CD14-positive monocyte (primary cell): ENCODE measurements at regions not wholly inside any gene's neighbourhood (a gene's known extent, or its start where the extent isn't known, plus 50 kb on each side); places are given as distances from the start of the nearest gene placed in this dataset.

Source experiments
- DNase-seq, 3 donors: peaks; one replicate each; pipeline ENCODE4 v3.0.0-alpha.2; 2011 to 2022
- H2AFZ ChIP-seq: 2 replicates; pipeline ENCODE4 v1.6.0; 2012; ENCODE audit warnings: mild to moderate bottlenecking, low read depth, low read length, inconsistent platforms; ENCODE audit not compliant: insufficient read depth, poor library complexity, severe bottlenecking
- H3K27ac ChIP-seq, 2 donors: 1 replicate in 1 of 2; 2 replicates in 1 of 2; pipeline ENCODE4 v1.5.1; 2012 to 2013; ENCODE audit warnings: low read length in 2 of 2, control low read depth in 1 of 2, inconsistent platforms in 1 of 2, low read depth in 1 of 2, mild to moderate bottlenecking in 1 of 2
- H3K27me3 ChIP-seq, 2 donors: one replicate each; pipeline versions ENCODE4 v1.6.0 to v1.6.1; 2011 to 2013; ENCODE audit warnings: low read length in 2 of 2; ENCODE audit not compliant: control insufficient read depth in 2 of 2, insufficient read depth in 2 of 2
- H3K36me3 ChIP-seq, 2 donors: replicated peaks in 1 of 2; 1 replicate in 1 of 2; 2 replicates in 1 of 2; pipeline versions ENCODE4 v1.5.1 to v1.6.1; 2012 to 2013; ENCODE audit warnings: low read length in 2 of 2, control low read depth in 1 of 2, inconsistent platforms in 1 of 2, mild to moderate bottlenecking in 1 of 2; ENCODE audit not compliant: insufficient read depth in 2 of 2, control insufficient read depth in 1 of 2
- H3K4me1 ChIP-seq, 2 donors: 1 replicate in 1 of 2; 2 replicates in 1 of 2; pipeline versions ENCODE4 v1.5.1 to v1.6.1; 2012 to 2013; ENCODE audit warnings: low read length in 2 of 2, control low read depth in 1 of 2, inconsistent platforms in 1 of 2, mild to moderate bottlenecking in 1 of 2, moderate library complexity in 1 of 2; ENCODE audit not compliant: insufficient read depth in 2 of 2, control insufficient read depth in 1 of 2
- H3K4me2 ChIP-seq: replicated peaks from 2 replicates; pipeline ENCODE3; 2012; ENCODE audit warnings: low read length, moderate library complexity, mild to moderate bottlenecking; ENCODE audit not compliant: poor library complexity, severe bottlenecking; ENCODE audit errors: extremely low read depth
- H3K4me3 ChIP-seq, 3 experiments: fragments of 200-600 bp in 1 of 3; sonication (generic) in 1 of 3; replicated peaks in 1 of 3; 1 replicate in 2 of 3; 2 replicates in 1 of 3; pipeline ENCODE4 v1.5.1; 2011 to 2013; ENCODE audit warnings: low read length in 3 of 3, mild to moderate bottlenecking in 3 of 3, control low read depth in 2 of 3, low read depth in 2 of 3, inconsistent platforms in 1 of 3, moderate library complexity in 1 of 3
- H3K79me2 ChIP-seq: 2 replicates; pipeline ENCODE4 v1.6.0; 2012; ENCODE audit warnings: mild to moderate bottlenecking, control low read depth, inconsistent platforms, low read length, moderate library complexity; ENCODE audit not compliant: insufficient read depth
- H3K9ac ChIP-seq: 2 replicates; pipeline ENCODE4 v1.6.0; 2017; ENCODE audit warnings: low read length, mild to moderate bottlenecking; ENCODE audit not compliant: insufficient read depth, poor library complexity, severe bottlenecking
- H3K9me3 ChIP-seq, 2 donors: replicated peaks in 1 of 2; 1 replicate in 1 of 2; 2 replicates in 1 of 2; pipeline versions ENCODE4 v1.5.1 to v1.6.1; 2012 to 2013; ENCODE audit warnings: low read length in 2 of 2, control low read depth in 1 of 2; ENCODE audit not compliant: control insufficient read depth in 1 of 2, insufficient read depth in 1 of 2
- H4K20me1 ChIP-seq: 2 replicates; pipeline ENCODE4 v1.6.0; 2012; ENCODE audit warnings: mild to moderate bottlenecking, low read length, control low read depth, moderate library complexity; ENCODE audit not compliant: insufficient read depth
- H3K27ac Mint-ChIP-seq, 7 donors: one replicate each; pipeline ENCODE4 v1.8.0; 2020; ENCODE audit warnings: mild to moderate bottlenecking in 7 of 7, mixed read lengths in 7 of 7, moderate library complexity in 6 of 7, inconsistent platforms in 2 of 7
- H3K27me3 Mint-ChIP-seq, 3 donors: one replicate each; pipeline ENCODE4 v1.8.0; 2021 to 2022; ENCODE audit warnings: low read depth in 3 of 3, mild to moderate bottlenecking in 3 of 3, mixed read lengths in 3 of 3, moderate library complexity in 3 of 3, inconsistent platforms in 1 of 3
- H3K36me3 Mint-ChIP-seq, 2 donors: one replicate each; pipeline ENCODE4 v1.8.0; 2020; ENCODE audit warnings: mixed read lengths in 2 of 2, inconsistent platforms in 1 of 2, mild to moderate bottlenecking in 1 of 2
- H3K4me1 Mint-ChIP-seq: one replicate; pipeline ENCODE4 v1.8.0; 2020; ENCODE audit warnings: mild to moderate bottlenecking, mixed read lengths
- H3K4me3 Mint-ChIP-seq, 2 donors: one replicate each; pipeline ENCODE4 v1.8.0; 2020; ENCODE audit warnings: mild to moderate bottlenecking in 2 of 2, mixed read lengths in 2 of 2, moderate library complexity in 1 of 2
- H3K9me3 Mint-ChIP-seq, 7 donors: one replicate each; pipeline ENCODE4 v1.8.0; 2020 to 2022; ENCODE audit warnings: mixed read lengths in 7 of 7, mild to moderate bottlenecking in 6 of 7, moderate library complexity in 6 of 7, inconsistent platforms in 2 of 7
- WGBS: methylation state at CpG from one replicate; pipeline ENCODE4 v1.1.5; 2013; ENCODE audit warnings: missing lambda C conversion rate; ENCODE audit not compliant: insufficient coverage; 5-methylcytosine and 5-hydroxymethylcytosine counted together
- intact Hi-C, 2 donors: fragments of 100-400 bp; cut with micrococcal nuclease; formaldehyde crosslinking; loops; one replicate each; pipeline versions ENCODE4 v1.15.0 to v1.15.1; 2023
- TF ChIP-seq, protein P1 (sequence below): fragments of 200-600 bp; IDR thresholded peaks from one replicate; pipeline ENCODE4 v1.8.0; 2022; ENCODE audit warnings: antibody characterized with exemption, mild to moderate bottlenecking

- H2AFZ ChIP-seq = no peak overlapping the region
- no peaks in the 10 kb centered on the region for H3K36me3 Mint-ChIP-seq
- no peaks in the 10 kb centered on the region for H3K9me3 ChIP-seq
- H3K27me3 ChIP-seq = no peaks in the 10 kb centered on the region
- H3K4me1 Mint-ChIP-seq = no peaks in the 10 kb centered on the region
- no peak overlapping the region for H3K9ac ChIP-seq
- no peaks in the 10 kb centered on the region for H3K27me3 Mint-ChIP-seq
- H3K4me1 ChIP-seq = no peaks in the 10 kb centered on the region
- no peak overlapping the region for H3K4me3 ChIP-seq
- no peaks in the 10 kb centered on the region for H3K79me2 ChIP-seq
- no peak overlapping the region for H3K27ac Mint-ChIP-seq
- no CpG with 5 or more reads among the region's 1 CpG for WGBS
- no peaks in the 10 kb centered on the region for H4K20me1 ChIP-seq
- intact Hi-C loops = no loop called here
- no peak overlapping the region for H3K4me2 ChIP-seq
- DNase-seq = no peak
- peaks cover 0 to 5% (median 2%) of the 10 kb centered on the region in 7 donors for H3K9me3 Mint-ChIP-seq
- no peak overlapping the region for H3K4me3 Mint-ChIP-seq
- TF ChIP-seq, protein P1, sequence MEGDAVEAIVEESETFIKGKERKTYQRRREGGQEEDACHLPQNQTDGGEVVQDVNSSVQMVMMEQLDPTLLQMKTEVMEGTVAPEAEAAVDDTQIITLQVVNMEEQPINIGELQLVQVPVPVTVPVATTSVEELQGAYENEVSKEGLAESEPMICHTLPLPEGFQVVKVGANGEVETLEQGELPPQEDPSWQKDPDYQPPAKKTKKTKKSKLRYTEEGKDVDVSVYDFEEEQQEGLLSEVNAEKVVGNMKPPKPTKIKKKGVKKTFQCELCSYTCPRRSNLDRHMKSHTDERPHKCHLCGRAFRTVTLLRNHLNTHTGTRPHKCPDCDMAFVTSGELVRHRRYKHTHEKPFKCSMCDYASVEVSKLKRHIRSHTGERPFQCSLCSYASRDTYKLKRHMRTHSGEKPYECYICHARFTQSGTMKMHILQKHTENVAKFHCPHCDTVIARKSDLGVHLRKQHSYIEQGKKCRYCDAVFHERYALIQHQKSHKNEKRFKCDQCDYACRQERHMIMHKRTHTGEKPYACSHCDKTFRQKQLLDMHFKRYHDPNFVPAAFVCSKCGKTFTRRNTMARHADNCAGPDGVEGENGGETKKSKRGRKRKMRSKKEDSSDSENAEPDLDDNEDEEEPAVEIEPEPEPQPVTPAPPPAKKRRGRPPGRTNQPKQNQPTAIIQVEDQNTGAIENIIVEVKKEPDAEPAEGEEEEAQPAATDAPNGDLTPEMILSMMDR = no peak
- H3K27ac ChIP-seq = no peak overlapping the region
- H3K36me3 ChIP-seq = no peaks in the 10 kb centered on the region
Measured at GRCh38 chr16:58962811-58963210, 228.7 kb upstream of the GOT2 start.

GRCh38 chr16:58960484-58960883, 226.4 kb upstream of the GOT2 start:
- 100% methylated on average over 1 of the region's 4 CpGs for WGBS
- H3K4me2 ChIP-seq = no peak overlapping the region
- peaks cover 0 to 5% (median 2%) of the 10 kb centered on the region in 7 donors for H3K9me3 Mint-ChIP-seq
- H3K36me3 ChIP-seq = no peaks in the 10 kb centered on the region
- H4K20me1 ChIP-seq = no peaks in the 10 kb centered on the region
- H3K4me3 ChIP-seq = no peak overlapping the region
- H3K9me3 ChIP-seq = no peaks in the 10 kb centered on the region
- H3K79me2 ChIP-seq = no peaks in the 10 kb centered on the region
- intact Hi-C loops = no loop called here
- H3K4me1 Mint-ChIP-seq = no peaks in the 10 kb centered on the region
- no peak overlapping the region for H2AFZ ChIP-seq
- no peak overlapping the region for H3K9ac ChIP-seq
- no peaks in the 10 kb centered on the region for H3K27me3 ChIP-seq
- H3K4me1 ChIP-seq = no peaks in the 10 kb centered on the region
- no peaks in the 10 kb centered on the region for H3K36me3 Mint-ChIP-seq
- no peak for DNase-seq
- TF ChIP-seq, protein P1 = no peak
- H3K27ac Mint-ChIP-seq = no peak overlapping the region
- peaks cover 0 to 1% (median 0%) of the 10 kb centered on the region in 3 donors for H3K27me3 Mint-ChIP-seq
- no peak overlapping the region for H3K27ac ChIP-seq
- no peak overlapping the region for H3K4me3 Mint-ChIP-seq
